HG02938 (cell line): ENCODE measurements at regions not wholly inside any gene's neighbourhood (a gene's known extent, or its start where the extent isn't known, plus 50 kb on each side); places are given as distances from the start of the nearest gene placed in this dataset.
"Not testable (repeated sequence)": the region's sequence is repeated elsewhere in the genome, so short reads cannot be mapped to it uniquely, and the experiment has no call there.

Experiments used
- ATAC-seq: cut with Tn5 transposase; IDR thresholded peaks from one replicate; pipeline ENCODE4 v1.9.1; 2021; ENCODE audit warnings: mild to moderate bottlenecking, moderate library complexity; ENCODE audit not compliant: unreplicated experiment

DNA sequence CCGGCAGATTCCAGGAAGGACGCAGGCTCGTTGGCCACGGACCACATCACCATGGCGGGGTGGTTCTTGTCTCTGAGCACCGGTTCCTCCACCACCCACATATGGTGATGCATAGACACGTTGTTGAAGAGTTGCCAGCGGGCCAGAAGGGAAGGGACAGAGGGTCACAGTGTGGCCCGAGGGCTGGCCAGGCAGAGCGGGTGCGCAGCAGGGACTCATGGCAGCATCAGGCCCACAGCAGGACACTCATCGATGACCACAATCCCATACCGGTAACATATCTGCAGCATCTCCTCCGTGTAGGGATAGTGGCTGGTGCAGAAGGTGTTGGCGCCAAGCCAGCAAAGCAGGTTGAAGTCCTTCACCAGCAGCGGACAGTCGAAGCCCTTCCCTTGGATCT, 469.2 kb upstream of the FAM174A start:
- ATAC-seq, result not testable (repeated sequence)

DNA sequence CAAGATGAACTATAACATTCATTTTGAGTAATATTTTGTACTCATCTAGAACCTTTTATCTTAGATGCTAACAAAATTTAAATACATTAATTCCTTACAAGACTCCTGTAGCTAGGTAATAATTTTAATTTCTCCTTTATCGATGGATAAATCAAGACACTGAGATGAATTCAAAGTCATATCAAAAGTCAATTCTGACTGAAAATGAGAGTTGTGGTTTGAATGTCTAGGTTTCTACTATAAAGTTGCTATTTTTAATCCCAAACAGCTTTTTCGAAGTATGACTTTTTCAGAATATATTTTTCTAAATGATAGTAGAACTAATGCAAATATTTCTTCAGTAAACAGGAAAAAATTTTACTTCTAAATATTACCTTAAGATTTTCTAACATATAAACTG, 491.7 kb upstream of the FAM174A start:
- no peak for ATAC-seq

DNA sequence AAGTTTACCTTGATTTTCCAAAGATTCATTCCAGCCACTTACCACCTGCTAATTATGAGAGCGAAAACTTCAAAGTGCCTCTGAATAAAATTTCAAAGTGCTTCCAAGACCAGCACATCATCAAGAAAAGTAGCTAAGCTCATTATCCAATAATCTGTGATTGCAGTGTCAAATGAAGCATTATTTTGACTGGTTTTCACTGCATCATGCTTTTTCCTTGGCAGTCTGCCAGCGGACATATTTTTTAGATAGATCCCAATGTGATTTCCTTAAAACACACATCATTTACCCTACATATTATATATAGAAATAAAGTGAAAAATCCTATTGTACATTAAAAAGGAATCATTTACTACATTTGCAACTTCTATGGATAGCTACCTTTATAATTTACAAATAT, 508.6 kb upstream of the FAM174A start:
- ATAC-seq, result no peak

DNA sequence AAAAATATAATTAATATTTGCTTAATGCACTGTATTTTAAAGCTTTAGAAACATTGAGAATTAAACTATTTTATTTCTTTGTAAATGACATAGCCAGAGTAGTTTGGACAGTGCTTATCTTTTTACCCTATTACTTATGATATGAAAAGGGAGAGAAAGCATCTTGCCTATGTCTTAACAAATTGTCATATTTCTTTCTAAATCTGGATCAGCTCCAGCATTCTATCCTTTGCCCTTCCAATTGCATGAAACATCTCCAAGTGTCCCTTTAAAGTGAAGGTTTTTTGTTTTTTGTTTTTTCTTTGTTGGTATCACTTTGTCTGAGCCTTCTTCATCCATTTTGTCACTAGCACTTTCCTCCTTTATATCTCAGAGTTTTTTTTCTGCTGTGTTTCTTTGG, 511.6 kb upstream of the FAM174A start:
- ATAC-seq, result no peak

DNA sequence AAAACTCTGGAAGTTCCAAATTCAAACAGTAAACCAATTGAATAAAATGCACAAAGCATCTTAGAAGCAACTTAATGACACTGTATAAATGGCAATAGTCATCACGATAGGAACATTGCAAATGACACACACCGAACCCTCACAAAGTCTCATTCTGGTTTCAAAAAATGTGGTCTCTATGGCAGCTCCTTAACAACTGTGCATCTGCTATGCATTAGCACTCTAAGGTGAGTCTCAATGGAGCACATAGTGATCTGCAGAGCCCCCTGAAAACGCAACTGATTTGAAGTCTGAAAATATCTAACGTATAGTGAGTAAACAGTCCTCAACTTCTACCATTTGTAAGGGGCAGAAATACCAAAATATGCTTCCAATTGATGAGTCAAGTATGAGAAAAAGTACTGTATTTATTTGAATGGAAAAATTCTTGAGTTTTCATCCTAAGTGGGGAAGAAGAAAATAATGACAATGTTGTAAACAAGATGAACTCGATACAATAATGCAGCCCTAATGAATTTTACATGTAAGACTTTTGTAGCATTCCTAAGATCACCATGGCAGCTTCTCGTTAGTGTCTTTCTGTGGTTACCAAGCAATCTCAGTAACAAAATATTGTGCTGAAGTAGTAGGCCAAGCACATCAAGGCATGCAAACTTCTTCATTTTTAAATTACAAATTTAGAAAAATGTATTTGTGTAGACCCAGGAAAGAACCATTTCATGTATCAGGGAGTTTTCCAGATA, 517.5 kb upstream of the FAM174A start:
- no peak for ATAC-seq

DNA sequence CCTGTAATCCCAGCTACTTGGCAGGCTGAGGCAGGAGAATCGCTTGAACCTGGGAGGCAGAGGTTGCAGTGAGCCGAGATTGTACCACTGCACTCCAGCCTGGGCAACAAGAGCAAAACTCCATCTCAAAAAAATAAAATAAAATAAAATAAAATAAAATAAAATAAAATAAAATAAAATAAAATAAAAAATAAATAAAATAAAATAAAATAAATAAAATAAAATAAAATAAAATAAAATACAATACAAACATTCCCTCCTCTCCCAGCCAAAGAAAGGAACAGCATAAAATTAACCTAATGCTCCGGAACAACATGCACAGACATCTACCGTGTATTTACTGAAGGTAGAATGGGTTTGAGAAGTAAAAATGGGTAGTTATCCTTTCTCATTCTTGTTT, 521.9 kb upstream of the FAM174A start:
- ATAC-seq, result not testable (repeated sequence)

DNA sequence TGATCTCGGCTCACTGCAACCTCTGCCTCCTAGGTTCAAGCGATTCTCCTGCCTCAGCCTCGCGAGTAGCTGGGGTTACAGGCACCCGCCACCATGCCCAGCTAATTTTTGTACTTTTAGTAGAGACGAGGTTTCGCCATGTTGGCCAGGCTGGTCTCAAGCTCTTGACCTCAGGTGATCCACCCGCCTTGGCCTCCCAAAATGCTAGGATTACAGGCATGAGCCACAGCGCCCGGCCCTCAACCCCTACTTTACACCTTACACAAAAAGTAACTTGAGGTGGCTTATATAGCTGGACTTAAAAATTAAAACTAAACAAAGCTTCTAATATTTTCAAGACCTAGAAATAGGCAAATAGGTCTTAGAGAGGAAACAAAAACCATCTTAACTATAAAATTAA, 524.0 kb upstream of the FAM174A start:
- not testable (repeated sequence) for ATAC-seq

DNA sequence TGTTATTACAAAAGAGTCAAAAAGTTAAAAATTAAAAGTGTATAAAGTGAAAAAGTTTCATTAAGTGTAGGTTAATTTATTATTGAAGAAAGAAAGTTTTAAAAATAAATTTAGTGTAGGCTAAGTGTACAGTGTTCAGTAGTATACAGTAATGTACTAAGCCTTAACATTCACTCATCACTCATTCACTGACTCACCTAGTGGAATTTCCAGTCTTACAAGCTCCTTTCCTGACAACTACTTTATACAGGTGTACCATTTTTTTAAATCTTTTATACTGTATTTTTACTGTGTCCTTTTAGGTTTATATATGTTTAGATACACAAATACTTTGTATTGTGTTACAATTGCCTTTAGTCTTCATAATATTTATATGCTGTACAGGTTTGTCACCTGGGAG, 530.2 kb upstream of the FAM174A start:
- no peak for ATAC-seq

DNA sequence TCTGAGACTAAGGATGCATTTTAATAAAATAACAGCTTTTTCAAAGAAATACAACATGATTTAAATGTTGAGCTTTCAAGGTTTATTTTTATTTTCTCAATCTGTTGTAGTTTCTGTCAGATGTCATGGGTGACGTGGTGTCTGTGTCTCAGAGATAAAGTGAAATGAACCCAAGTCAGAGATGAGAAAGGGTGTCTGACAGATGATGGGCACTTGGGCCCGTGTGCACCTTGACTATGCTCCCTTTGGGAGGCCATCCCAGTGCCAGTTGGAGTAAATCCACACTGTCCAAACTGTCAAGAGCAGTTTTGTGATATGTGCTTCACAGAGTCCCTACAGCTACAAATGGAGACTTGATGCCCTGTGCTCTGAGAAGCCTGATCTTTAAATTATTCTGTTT, 536.9 kb upstream of the FAM174A start:
- ATAC-seq, result no peak

DNA sequence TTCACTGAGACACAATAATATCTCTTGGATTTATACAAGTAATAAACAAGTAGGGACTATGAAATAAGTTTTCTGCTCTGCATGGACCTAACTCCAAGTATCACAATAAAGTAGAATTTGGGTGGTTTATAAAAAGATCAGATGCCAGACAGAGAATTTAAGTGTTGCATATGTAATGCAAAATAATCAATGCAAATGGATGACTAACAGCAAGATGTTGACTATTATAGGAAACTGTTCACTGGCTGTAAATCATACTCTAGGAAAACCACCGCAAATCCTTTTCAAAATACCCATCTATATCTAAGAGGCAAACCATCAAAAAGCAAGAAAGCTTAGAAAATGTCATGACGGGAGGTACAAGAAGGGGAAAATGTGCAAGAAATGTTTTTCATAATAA, 539.8 kb upstream of the FAM174A start:
- no peak for ATAC-seq

DNA sequence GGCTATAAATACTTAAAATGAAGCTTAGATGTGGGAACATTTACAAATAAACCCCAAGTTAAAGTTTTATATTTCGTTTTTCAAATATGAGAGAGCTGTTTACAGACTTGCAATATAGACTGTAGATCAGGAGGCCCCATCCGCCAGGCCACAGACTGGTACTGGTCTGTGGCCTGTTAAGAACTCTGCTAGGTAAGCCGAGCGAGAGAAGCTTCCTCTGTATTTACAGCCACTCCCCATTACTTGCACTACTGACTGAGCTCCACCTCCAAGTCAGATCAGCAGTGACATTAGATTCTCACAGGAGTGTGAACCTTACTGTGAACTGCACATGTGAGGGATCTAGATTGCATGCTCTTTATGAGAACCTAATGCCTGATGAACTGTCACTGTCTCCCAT, 561.4 kb upstream of the FAM174A start:
- ATAC-seq, result no peak

DNA sequence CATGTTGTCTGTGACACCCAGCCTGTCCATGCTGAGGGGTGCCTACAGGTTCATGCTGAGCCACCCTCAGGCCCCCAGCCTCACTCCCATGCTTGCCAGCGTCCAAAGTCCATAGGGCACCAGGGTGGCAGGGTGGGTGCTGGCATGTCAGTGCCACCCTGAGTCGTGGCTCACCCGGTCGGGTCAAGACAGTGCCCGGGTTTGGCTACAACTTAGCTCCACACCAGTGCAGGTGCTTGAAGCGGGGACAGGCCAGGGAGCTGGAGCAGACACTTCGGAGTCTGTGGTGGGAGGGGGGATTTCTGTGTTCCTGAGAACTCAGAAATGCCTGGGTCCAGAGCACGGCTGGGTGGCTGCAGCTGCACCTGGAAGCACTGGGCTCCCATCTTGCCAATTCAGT, 579.2 kb upstream of the FAM174A start:
- ATAC-seq, result no peak

DNA sequence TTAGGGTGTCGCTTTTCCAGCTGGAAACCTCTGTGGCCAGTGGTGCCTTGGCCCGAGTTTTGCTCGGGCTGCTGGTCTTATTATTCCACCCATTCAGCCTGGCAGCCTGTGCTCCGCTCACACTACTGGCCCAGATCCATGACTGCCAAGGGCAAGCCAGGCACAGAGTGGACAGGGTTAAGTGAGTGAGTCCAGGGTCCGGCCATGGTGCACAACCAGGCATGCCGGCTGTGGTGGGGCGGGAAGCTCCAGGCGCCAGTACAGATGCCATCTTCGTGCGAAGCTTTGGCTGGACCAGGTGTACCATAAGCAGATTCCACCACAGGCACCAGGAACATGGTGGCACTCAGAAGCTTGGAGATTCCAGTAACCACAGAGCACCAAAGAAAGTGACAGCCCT, 580.2 kb upstream of the FAM174A start:
- ATAC-seq, result no peak

DNA sequence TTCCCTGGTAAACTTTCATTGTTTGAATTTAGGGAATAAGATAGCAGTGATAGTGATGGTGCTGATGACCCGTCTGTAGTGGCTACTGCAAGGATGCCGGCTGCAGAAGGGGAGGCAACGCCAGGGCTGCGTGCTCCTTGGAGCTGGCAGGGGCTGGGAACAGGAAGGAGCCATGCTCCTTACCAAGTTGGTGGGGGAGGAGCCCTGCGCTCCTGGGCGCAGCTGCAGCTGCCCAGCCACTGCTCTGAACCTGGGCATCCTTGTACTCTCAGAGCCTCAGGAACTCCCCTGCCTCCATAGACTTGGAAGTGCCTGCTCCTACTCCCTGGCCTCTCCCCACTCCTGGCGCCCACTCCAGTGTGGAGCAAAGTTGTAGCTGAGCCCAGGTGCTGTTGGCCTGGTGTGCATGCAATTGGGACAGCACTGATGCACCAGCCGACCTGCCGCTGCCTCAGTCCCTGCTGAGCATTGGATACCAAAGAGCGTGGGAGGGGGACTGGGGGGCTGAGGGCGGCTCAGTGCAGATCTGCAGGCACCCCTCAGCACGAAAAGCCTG, 585.1 kb upstream of the FAM174A start:
- ATAC-seq, result no peak

DNA sequence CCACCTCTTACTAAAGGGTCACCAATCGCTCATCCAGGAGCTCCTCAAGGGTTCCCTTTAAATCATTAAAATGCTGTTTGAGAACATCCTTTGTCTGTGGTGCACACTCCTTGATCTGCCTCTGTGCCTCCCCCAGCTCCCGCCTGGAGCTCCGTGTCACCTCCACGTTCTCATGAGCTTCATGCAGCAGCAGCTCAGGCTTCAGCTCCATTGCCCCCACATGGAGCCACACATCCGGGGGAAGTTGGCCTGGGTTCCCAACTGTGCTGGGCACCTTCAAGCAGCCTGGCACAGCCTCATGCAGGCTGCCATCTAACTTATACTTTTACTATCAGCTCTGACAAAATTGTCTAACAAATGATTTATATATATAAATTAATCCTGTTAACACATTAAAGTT, 585.8 kb upstream of the FAM174A start:
- no peak for ATAC-seq

DNA sequence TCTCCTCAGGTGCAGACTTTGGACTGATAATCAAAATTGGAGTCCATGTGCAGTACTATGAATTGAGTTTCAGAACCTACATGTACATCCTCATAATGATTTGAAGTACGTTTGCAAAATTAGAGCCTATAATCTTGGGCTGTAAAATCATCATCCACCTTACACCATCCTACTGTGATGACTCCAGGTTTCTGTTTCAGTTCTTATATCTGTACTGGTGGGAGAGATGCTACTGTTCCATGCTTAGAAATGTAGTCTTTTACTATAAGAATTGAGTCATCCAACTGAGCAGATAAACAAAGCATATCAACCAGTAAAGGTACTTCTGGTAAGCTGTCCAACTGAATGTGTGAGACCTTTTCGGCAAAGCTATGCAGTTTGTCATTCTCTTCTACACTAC, 586.3 kb upstream of the FAM174A start:
- ATAC-seq, result no peak

DNA sequence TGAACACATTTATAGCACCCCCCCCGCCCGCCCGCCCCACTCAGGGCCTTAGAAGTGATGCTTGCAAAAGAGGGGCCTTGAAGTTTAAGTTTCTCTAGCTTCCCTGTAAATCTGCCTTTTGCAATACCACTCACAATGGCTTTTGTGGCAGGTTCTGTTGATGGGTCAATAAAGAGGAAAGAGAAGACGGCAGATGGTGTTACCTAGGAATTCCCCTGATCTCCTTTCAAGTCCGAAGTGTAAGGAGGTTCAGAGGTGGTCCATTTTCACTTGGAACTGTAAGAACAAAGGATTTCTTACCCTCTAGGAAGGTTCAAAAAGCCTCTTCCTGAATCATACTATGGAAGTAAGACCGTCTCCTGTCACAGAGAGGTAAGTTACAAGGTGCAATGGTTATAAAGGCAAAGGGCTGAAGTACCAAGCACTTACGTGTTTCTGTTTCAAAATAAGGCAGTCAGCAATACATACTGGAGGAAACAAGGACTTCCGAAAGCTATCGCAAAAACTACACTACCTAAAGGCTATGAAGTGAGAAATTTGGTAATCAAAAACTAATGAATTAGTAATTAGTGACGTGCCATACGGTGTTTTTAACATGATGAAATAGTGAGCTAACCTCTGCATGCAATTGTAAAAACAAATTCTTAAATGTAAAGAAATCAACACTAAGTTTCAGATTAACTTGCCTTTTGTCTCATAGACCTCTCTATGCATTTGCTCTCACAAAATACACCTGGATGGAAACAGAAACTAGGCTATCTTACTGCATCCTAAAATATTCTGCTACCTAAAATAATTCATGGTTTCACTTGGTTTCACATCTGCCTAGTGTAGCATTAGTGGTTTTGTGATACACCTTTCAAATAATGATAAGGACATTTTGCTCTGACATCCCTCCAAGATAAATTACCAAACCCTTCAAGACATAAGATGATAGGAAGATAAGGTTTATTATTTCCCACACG, 589.4 kb upstream of the FAM174A start:
- ATAC-seq, result no peak

DNA sequence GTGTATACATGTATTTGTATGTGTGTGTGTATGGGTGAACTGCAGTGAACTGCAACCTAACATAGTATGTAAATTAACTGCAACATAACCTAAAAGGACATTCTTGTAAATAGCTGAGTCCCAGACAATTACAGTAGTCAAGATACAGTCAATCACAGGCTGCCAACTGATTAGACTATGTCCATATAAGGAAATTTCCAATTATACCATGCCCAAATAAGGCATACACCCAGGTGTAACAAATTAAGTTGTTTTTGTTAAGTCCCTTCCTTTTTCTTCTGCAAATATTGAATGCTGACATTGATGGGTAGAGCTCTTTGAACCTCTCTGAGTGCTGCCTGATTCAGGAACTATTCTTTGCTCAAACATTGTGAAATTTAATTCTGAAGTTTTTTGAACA, 594.6 kb upstream of the FAM174A start:
- ATAC-seq, result no peak

DNA sequence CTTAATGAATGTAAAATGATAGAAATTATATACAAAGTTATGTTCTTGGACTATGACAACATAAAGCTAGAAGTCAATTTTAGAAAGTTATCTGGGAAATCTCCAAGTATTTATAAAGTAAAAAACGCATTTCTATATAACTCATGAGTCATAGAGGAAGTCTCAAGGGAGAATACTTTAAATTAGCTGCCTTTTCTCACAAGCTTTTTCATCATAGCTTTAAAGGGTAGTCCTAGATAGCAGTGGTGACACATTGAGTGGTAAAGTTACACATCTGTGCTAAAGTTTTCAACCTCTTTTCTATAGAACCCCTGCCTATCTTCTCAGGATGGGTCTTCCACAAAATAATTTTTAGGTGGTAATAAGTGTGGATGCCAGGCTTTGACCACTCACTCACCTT, 598.3 kb upstream of the FAM174A start:
- no peak for ATAC-seq

DNA sequence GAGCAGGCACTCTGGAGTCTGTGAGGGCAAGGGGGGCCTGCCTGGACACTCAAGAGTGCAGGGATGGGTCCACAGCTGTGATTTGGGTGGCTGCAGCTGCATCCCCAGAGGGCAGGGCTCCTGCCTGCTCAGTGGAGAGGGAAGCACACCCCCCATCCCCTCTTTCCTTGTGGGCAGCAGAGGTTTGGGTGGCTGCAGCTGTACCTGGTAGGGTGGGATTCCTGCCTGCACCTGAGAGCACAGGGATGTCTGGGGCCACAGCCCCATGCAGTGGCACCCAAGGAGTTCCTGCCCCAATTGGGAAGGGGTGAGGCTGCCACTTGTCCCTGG, 605.4 kb upstream of the FAM174A start:
- no peak for ATAC-seq

DNA sequence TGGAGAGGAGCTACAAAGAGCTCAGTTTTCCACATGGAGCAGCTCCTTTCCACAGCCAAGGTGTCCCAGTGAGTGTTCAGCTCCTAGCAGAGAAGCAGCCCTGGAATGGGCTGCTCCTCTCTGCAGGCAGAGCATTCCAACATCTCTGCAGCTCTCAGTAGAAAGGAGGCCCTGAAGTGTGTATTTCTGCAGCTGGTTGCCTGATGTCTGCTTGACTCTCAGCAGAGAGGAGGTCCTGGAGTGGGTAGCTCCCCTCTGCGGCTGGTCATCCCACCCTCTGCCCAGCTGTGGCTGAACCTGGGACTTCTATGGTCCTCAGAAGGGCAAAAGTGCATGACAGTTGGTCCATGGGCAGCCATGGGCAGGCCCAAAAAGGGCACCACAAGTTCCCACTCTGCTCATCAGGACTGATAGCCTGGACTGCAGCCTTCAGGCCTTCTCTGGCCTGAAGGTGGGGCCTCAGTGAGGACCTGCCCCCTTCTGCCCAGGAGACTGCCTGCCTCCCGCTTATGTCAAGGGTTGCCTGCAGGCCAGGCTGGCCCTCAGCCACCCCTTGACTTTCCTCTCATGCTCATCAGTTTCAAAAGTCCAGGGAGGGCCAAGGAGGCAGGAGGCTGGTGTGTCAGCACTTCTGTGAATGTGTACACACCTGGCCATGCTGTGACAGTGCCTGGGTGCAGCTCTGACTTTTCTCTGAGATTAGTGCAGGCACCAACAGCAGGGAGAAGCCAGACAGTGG, 605.9 kb upstream of the FAM174A start:
- ATAC-seq, result no peak
